Activated CD8-positive, alpha-beta T cell treated with anti-CD3 and anti-CD28 coated beads, Interleukin-2, amount 10 ng/mL, durations not matched to agents 7 days and 5 days (primary cell): ENCODE measurements at regions not wholly inside any gene's neighbourhood (a gene's known extent, or its start where the extent isn't known, plus 50 kb on each side); places are given as distances from the start of the nearest gene placed in this dataset.

ENCODE experiments used
- ATAC-seq: fragments of 150-1000 bp; cut with Tn5 transposase; one replicate; pipeline ENCODE4 v1.10.0; 2021; ENCODE audit warnings: moderate library complexity
- CTCF ChIA-PET: fragments of 350-600 bp; sonication (Branson Sonifier 250); formaldehyde crosslinking; loops from one replicate; lab custom pipeline; 2021; ENCODE audit warnings: antibody characterized with exemption; lab: Charles Lee
- POLR2A ChIA-PET: fragments of 350-600 bp; sonication (Branson Sonifier 250); formaldehyde crosslinking; loops from one replicate; lab custom pipeline; 2021; ENCODE audit warnings: antibody characterized with exemption; lab: Charles Lee
- DNase-seq: peaks from one replicate; pipeline ENCODE4 v3.0.0-alpha.2; 2020
- H3K27ac Mint-ChIP-seq: one replicate; pipeline ENCODE4 v1.8.0; 2021; ENCODE audit warnings: mild to moderate bottlenecking, mixed read lengths
- H3K27me3 Mint-ChIP-seq: one replicate; pipeline ENCODE4 v1.8.0; 2021; ENCODE audit warnings: low read depth, mixed read lengths
- H3K36me3 Mint-ChIP-seq: one replicate; pipeline ENCODE4 v1.8.0; 2021; ENCODE audit warnings: low read depth, mixed read lengths
- H3K4me1 Mint-ChIP-seq: one replicate; pipeline ENCODE4 v1.8.0; 2021; ENCODE audit warnings: low read depth, mixed read lengths
- H3K4me3 Mint-ChIP-seq: one replicate; pipeline ENCODE4 v1.8.0; 2021; ENCODE audit warnings: mild to moderate bottlenecking, mixed read lengths
- H3K9me3 Mint-ChIP-seq: one replicate; pipeline ENCODE4 v1.8.0; 2022; ENCODE audit warnings: mixed read lengths; ENCODE audit not compliant: insufficient read depth

DNA sequence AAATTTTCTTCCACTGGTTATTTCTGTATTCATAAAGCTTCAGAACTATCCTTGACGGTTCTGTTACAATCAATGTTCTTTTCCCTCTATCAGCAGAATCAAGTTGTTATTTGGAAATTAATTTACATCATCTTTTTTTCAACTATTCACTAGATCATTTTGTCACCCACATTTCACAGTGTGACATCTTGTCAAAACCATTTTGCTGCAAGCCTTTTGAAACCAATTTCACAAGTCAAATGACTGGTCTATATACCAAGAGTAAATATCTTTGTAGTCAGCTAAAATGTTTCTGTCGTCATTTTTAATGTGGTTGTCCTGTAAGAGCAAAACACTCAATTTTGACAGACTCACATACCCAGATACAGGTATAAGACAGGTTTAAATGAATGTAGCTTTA is 984.3 kb upstream of the TYRP1 start:
- Mint-ChIP-seq H3K27ac (no peak overlapping the region), H3K9me3 (peaks cover 35% of the 10 kb centered on the region), H3K4me1 (no peaks in the 10 kb centered on the region), H3K36me3 (no peaks in the 10 kb centered on the region), H3K4me3 (no peak overlapping the region), H3K27me3 (no peaks in the 10 kb centered on the region)
- ChIA-PET POLR2A (no interaction called here), CTCF (no interaction called here)
- DNase-seq: no peak
- no peak for ATAC-seq

- DNase-seq (no peak), ATAC-seq (no peak)
- H3K4me1 Mint-ChIP-seq: no peaks in the 10 kb centered on the region
- ChIA-PET POLR2A (no interaction called here), CTCF (no interaction called here)
- H3K27ac Mint-ChIP-seq: no peak overlapping the region
- H3K4me3 Mint-ChIP-seq: no peak overlapping the region
- no peaks in the 10 kb centered on the region for H3K27me3 Mint-ChIP-seq
- peaks cover 37% of the 10 kb centered on the region for H3K9me3 Mint-ChIP-seq
- no peaks in the 10 kb centered on the region for H3K36me3 Mint-ChIP-seq
These were observed 983.6 kb upstream of the TYRP1 start for GRCh38 chr9:11709567-11709966.

DNA sequence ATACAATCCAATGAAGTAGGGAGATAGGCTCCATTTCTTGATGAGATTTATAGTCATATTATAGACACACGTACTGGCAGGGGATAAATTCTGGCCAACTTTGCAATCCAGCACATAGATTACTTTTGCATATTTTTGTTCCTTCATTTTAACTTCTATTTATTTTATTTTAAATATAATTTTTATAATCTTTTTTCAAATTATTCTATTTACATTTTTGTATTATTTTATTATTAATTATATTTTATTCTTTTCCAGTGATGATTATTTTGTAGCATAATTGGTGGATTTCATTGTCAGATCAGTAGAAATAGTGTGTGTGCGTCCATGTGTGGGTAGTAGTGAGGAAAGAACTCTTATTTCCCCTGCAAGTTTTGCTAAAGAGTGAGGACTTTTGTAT is 980.1 kb upstream of the TYRP1 start:
- Mint-ChIP-seq H3K36me3 (no peaks in the 10 kb centered on the region), H3K27ac (no peak overlapping the region), H3K9me3 (peaks cover 23% of the 10 kb centered on the region), H3K4me1 (no peaks in the 10 kb centered on the region), H3K4me3 (no peak overlapping the region), H3K27me3 (no peaks in the 10 kb centered on the region)
- ATAC-seq: no peak
- no peak for DNase-seq
- POLR2A ChIA-PET: no interaction called here
- CTCF ChIA-PET: no interaction called here

DNA sequence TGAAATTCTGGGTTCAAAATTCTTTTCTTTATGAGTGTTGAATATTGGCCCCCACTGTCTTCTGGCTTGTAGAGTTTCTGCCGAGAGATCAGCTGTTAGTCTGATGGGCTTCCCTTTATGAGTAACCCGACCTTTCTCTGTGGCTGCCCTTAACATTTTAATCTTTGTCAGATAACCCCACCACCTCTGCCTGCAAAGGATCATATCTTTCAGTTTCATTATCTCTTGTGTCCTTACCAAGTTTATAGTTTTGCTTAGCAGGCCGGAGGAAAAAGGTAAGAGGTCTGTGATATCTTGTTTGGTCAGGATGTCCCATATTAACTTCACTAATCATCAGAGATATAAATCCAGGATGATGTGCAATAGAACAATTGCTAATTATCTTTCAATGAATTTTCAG is 970.2 kb upstream of the TYRP1 start:
- no peak for ATAC-seq
- Mint-ChIP-seq H3K4me3 (no peak overlapping the region), H3K9me3 (peaks cover 14% of the 10 kb centered on the region), H3K4me1 (no peaks in the 10 kb centered on the region), H3K36me3 (no peaks in the 10 kb centered on the region), H3K27me3 (no peaks in the 10 kb centered on the region), H3K27ac (no peak overlapping the region)
- CTCF ChIA-PET: no interaction called here
- POLR2A ChIA-PET: no interaction called here
- no peak for DNase-seq

GRCh38 chr9:11726659-11727058 is 966.5 kb upstream of the TYRP1 start:
- H3K27ac Mint-ChIP-seq: no peak overlapping the region
- no peaks in the 10 kb centered on the region for H3K27me3 Mint-ChIP-seq
- H3K9me3 Mint-ChIP-seq: peaks cover 31% of the 10 kb centered on the region
- ChIA-PET CTCF (no interaction called here), POLR2A (no interaction called here)
- ATAC-seq: no peak
- no peaks in the 10 kb centered on the region for H3K4me1 Mint-ChIP-seq
- DNase-seq: no peak
- no peak overlapping the region for H3K4me3 Mint-ChIP-seq
- no peaks in the 10 kb centered on the region for H3K36me3 Mint-ChIP-seq

GRCh38 chr9:11735391-11735790 is 957.8 kb upstream of the TYRP1 start:
- Mint-ChIP-seq H3K27ac (no peak overlapping the region), H3K9me3 (peaks cover 43% of the 10 kb centered on the region), H3K4me1 (no peaks in the 10 kb centered on the region), H3K36me3 (no peaks in the 10 kb centered on the region), H3K4me3 (no peak overlapping the region), H3K27me3 (no peaks in the 10 kb centered on the region)
- DNase-seq (no peak), ATAC-seq (no peak)
- ChIA-PET CTCF (no interaction called here), POLR2A (no interaction called here)

DNA sequence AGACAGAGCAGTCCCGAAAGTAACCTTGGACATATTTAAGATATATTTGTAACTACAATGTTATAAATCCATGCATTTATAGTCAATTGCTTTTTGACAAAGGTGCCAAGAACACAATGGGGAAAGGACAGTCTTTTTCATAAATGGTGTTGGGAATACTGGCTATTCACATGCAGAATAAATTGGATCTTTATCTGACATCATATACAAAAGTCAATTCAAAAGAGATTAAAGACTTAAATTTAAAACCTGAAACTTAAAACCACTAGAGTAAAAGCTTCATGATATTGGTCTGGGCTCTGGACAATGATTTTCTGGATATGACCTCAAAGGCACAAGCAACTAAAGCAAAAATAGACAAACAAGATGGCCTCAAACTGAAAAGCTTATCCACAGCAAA is 950.7 kb upstream of the TYRP1 start:
- ChIA-PET CTCF (no interaction called here), POLR2A (no interaction called here)
- no peaks in the 10 kb centered on the region for H3K4me1 Mint-ChIP-seq
- DNase-seq: no peak
- no peak overlapping the region for H3K4me3 Mint-ChIP-seq
- no peaks in the 10 kb centered on the region for H3K27me3 Mint-ChIP-seq
- peaks cover 24% of the 10 kb centered on the region for H3K9me3 Mint-ChIP-seq
- no peak overlapping the region for H3K27ac Mint-ChIP-seq
- ATAC-seq: no peak
- no peaks in the 10 kb centered on the region for H3K36me3 Mint-ChIP-seq

GRCh38 chr9:11743356-11743755 is 949.8 kb upstream of the TYRP1 start:
- Mint-ChIP-seq H3K36me3 (no peaks in the 10 kb centered on the region), H3K9me3 (peaks cover 24% of the 10 kb centered on the region), H3K27me3 (no peaks in the 10 kb centered on the region), H3K4me3 (no peak overlapping the region), H3K27ac (no peak overlapping the region), H3K4me1 (no peaks in the 10 kb centered on the region)
- ATAC-seq: no peak
- CTCF ChIA-PET: no interaction called here
- DNase-seq: no peak
- POLR2A ChIA-PET: no interaction called here

GRCh38 chr9:11749396-11749795 is 943.8 kb upstream of the TYRP1 start:
- DNase-seq (no peak), ATAC-seq (no peak)
- Mint-ChIP-seq H3K36me3 (no peaks in the 10 kb centered on the region), H3K4me3 (no peak overlapping the region), H3K4me1 (no peaks in the 10 kb centered on the region), H3K27ac (no peak overlapping the region), H3K9me3 (peaks cover 7% of the 10 kb centered on the region), H3K27me3 (no peaks in the 10 kb centered on the region)
- POLR2A ChIA-PET: no interaction called here
- CTCF ChIA-PET: no interaction called here

GRCh38 chr9:11755951-11756350 is 937.2 kb upstream of the TYRP1 start:
- H3K27me3 Mint-ChIP-seq: no peaks in the 10 kb centered on the region
- H3K9me3 Mint-ChIP-seq: peaks cover 11% of the 10 kb centered on the region
- POLR2A ChIA-PET: no interaction called here
- no peaks in the 10 kb centered on the region for H3K4me1 Mint-ChIP-seq
- no peaks in the 10 kb centered on the region for H3K36me3 Mint-ChIP-seq
- CTCF ChIA-PET: no interaction called here
- ATAC-seq (no peak), DNase-seq (no peak)
- H3K4me3 Mint-ChIP-seq: no peak overlapping the region
- H3K27ac Mint-ChIP-seq: no peak overlapping the region

GRCh38 chr9:11757408-11757807 is 935.8 kb upstream of the TYRP1 start:
- no peaks in the 10 kb centered on the region for H3K27me3 Mint-ChIP-seq
- ChIA-PET POLR2A (no interaction called here), CTCF (no interaction called here)

GRCh38 chr9:11758016-11758415 is 935.2 kb upstream of the TYRP1 start:
- H3K36me3 Mint-ChIP-seq: no peaks in the 10 kb centered on the region
- no peaks in the 10 kb centered on the region for H3K27me3 Mint-ChIP-seq
- CTCF ChIA-PET: no interaction called here
- no peaks in the 10 kb centered on the region for H3K4me1 Mint-ChIP-seq
- no peak overlapping the region for H3K27ac Mint-ChIP-seq
- POLR2A ChIA-PET: no interaction called here
- ATAC-seq (no peak), DNase-seq (no peak)
- no peak overlapping the region for H3K4me3 Mint-ChIP-seq
- peaks cover 15% of the 10 kb centered on the region for H3K9me3 Mint-ChIP-seq

More at GRCh38 chr9:11757408-11757807, 935.8 kb upstream of the TYRP1 start:
- ATAC-seq: no peak
- Mint-ChIP-seq H3K36me3 (no peaks in the 10 kb centered on the region), H3K9me3 (peaks cover 11% of the 10 kb centered on the region), H3K4me1 (no peaks in the 10 kb centered on the region), H3K27ac (no peak overlapping the region), H3K4me3 (no peak overlapping the region)
- DNase-seq: no peak

- Mint-ChIP-seq H3K4me3 (no peak overlapping the region), H3K9me3 (peaks cover 3% of the 10 kb centered on the region), H3K36me3 (no peaks in the 10 kb centered on the region), H3K27ac (no peak overlapping the region), H3K4me1 (no peaks in the 10 kb centered on the region), H3K27me3 (no peaks in the 10 kb centered on the region)
- ChIA-PET POLR2A (no interaction called here), CTCF (no interaction called here)
- ATAC-seq (no peak), DNase-seq (no peak)
These were observed 913.2 kb upstream of the TYRP1 start for GRCh38 chr9:11779971-11780370.
